RWPE2 (cell line): ENCODE measurements at regions not wholly inside any gene's neighbourhood (a gene's known extent, or its start where the extent isn't known, plus 50 kb on each side); places are given as distances from the start of the nearest gene placed in this dataset.

Experiments
- ATAC-seq: fragments of 200-7000 bp; cut with Tn5 transposase; 3 replicates; pipeline ENCODE4 v1.9.1; 2021; ENCODE audit warnings: low read depth
- DNase-seq: peaks from one replicate; pipeline ENCODE4 v3.0.0-alpha.2; 2020; ENCODE audit warnings: low spot score
- H3K27ac ChIP-seq: fragments of 450-650 bp; 2 replicates; pipeline ENCODE4 v1.5.1; 2017; ENCODE audit warnings: mild to moderate bottlenecking; ENCODE audit not compliant: poor library complexity, severe bottlenecking
- H3K27me3 ChIP-seq: fragments of 250-450 bp; sonication (Bioruptor Pico); 2 replicates; pipeline ENCODE4 v1.5.1; 2021; ENCODE audit warnings: mild to moderate bottlenecking, moderate library complexity; ENCODE audit not compliant: insufficient read depth, poor library complexity, severe bottlenecking
- H3K36me3 ChIP-seq: fragments of 250-450 bp; sonication (Bioruptor Pico); 2 replicates; pipeline ENCODE4 v1.5.1; 2020; ENCODE audit warnings: low read depth, mild to moderate bottlenecking, moderate library complexity
- H3K4me1 ChIP-seq: fragments of 250-450 bp; sonication (Bioruptor Pico); 2 replicates; pipeline ENCODE4 v1.5.1; 2021; ENCODE audit warnings: mild to moderate bottlenecking, moderate library complexity; ENCODE audit not compliant: insufficient read depth, poor library complexity, severe bottlenecking
- H3K4me3 ChIP-seq: fragments of 250-450 bp; sonication (Bioruptor Pico); 2 replicates; pipeline ENCODE4 v1.5.1; 2021; ENCODE audit warnings: mild to moderate bottlenecking, moderate library complexity; ENCODE audit not compliant: severe bottlenecking
- H3K9me3 ChIP-seq: fragments of 250-450 bp; sonication (Bioruptor Pico); 2 replicates; pipeline ENCODE4 v1.5.1; 2021; ENCODE audit warnings: mild to moderate bottlenecking, moderate library complexity; ENCODE audit not compliant: severe bottlenecking
- TF ChIP-seq, protein P1 (sequence below): fragments of 450-650 bp; IDR thresholded peaks from one replicate; pipeline ENCODE4 v1.5.1; 2017; ENCODE audit warnings: mild to moderate bottlenecking, moderate library complexity; ENCODE audit not compliant: poor library complexity, severe bottlenecking

DNA sequence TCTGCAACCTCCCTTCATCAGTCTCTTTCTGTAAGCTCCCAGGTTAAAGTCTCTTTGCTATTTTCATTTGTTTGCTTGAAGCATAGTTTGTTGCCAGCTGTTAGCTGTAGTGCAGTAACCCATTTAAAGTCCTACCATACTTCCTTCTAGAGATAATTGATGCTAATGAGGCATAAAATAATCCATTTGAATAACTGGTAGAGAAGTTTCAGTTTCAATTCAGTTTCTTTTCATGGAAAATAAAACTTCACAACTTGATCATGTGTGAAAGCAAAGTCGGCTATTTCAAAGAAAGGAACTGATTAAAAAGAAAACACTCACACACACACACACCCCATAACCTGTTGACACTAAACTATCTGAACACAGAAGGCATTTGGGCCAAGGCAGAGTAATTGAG lies 68.5 kb upstream of the TENT5A start:
- ATAC-seq: no peak
- TF ChIP-seq, protein P1, sequence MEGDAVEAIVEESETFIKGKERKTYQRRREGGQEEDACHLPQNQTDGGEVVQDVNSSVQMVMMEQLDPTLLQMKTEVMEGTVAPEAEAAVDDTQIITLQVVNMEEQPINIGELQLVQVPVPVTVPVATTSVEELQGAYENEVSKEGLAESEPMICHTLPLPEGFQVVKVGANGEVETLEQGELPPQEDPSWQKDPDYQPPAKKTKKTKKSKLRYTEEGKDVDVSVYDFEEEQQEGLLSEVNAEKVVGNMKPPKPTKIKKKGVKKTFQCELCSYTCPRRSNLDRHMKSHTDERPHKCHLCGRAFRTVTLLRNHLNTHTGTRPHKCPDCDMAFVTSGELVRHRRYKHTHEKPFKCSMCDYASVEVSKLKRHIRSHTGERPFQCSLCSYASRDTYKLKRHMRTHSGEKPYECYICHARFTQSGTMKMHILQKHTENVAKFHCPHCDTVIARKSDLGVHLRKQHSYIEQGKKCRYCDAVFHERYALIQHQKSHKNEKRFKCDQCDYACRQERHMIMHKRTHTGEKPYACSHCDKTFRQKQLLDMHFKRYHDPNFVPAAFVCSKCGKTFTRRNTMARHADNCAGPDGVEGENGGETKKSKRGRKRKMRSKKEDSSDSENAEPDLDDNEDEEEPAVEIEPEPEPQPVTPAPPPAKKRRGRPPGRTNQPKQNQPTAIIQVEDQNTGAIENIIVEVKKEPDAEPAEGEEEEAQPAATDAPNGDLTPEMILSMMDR: no peak
- DNase-seq: no peak
- no peaks in the 10 kb centered on the region for H3K4me1 ChIP-seq
- H3K27me3 ChIP-seq: no peaks in the 10 kb centered on the region
- no peaks in the 10 kb centered on the region for H3K36me3 ChIP-seq
- no peaks in the 10 kb centered on the region for H3K9me3 ChIP-seq
- H3K4me3 ChIP-seq: no peak overlapping the region
- no peak overlapping the region for H3K27ac ChIP-seq

DNA sequence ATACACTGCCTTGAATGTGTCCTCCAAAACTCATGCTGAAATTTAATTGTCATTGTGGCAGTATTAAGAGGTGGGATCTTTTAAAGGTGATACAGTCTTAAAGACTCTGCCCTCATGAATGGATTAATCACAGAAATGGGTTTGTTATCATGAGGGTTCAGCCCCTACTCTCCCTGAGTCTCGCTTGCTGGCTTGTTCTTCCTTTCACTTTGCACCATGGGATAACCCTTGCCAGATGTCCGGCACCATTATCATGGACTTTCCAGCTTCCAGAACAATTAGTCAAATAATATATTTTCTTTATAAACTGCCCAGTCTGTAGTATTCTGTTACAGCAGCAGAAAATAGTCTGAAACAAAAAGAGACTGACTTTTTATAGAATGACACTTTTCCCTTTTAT lies 67.9 kb upstream of the TENT5A start:
- TF ChIP-seq, protein P1: no peak
- Histone ChIP-seq H3K36me3 (no peaks in the 10 kb centered on the region), H3K9me3 (no peaks in the 10 kb centered on the region), H3K4me3 (no peak overlapping the region), H3K4me1 (no peaks in the 10 kb centered on the region), H3K27me3 (no peaks in the 10 kb centered on the region), H3K27ac (no peak overlapping the region)
- ATAC-seq (no peak), DNase-seq (no peak)

DNA sequence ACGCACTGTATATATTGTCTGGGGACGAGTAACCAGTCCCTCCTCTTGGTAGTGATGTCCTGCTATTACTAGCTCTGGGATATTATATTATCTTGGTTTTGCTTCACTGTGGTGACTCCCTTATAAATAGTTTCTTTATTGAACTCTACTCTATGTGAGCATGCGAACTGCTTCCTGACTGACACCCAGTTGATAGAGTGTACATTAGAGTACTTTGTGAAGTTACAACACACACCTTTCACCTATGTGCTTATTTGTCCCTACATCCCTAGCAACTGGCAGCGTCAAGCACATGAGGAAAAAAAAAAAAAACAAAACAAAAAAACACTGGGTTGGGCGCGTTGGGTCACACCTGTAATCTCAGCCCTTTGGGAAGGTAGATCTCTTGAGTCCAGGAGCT lies 67.3 kb upstream of the TENT5A start:
- Histone ChIP-seq H3K4me1 (no peaks in the 10 kb centered on the region), H3K36me3 (no peaks in the 10 kb centered on the region), H3K4me3 (no peak overlapping the region), H3K9me3 (no peaks in the 10 kb centered on the region), H3K27me3 (no peaks in the 10 kb centered on the region), H3K27ac (no peak overlapping the region)
- TF ChIP-seq, protein P1: no peak
- DNase-seq (no peak), ATAC-seq (no peak)

DNA sequence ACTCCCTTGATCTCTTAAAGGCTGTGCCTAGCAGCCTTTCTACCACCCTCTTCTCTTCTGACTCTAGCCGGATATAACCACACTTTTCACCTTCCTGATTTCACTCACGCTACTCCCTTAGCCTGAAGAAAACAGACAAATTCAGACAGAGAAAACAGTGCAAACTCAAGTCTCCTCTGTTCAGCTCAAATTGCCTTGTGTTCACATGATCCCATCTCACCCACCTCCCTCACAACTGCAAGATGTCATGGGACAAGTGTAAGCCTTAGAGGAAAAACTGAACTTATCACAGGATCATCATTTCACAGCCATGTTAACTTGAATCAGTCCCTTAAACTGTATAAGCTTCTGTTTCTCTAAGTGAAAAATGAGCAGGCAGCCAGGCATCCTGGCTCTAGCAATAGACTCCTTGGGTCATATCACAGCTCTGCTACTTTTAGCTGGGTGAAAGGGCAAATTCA lies 66.5 kb upstream of the TENT5A start:
- no peak for DNase-seq
- Histone ChIP-seq H3K4me3 (no peak overlapping the region), H3K9me3 (no peaks in the 10 kb centered on the region), H3K27me3 (no peaks in the 10 kb centered on the region), H3K36me3 (no peaks in the 10 kb centered on the region), H3K27ac (no peak overlapping the region), H3K4me1 (no peaks in the 10 kb centered on the region)
- no peak for ATAC-seq
- TF ChIP-seq, protein P1: no peak

DNA sequence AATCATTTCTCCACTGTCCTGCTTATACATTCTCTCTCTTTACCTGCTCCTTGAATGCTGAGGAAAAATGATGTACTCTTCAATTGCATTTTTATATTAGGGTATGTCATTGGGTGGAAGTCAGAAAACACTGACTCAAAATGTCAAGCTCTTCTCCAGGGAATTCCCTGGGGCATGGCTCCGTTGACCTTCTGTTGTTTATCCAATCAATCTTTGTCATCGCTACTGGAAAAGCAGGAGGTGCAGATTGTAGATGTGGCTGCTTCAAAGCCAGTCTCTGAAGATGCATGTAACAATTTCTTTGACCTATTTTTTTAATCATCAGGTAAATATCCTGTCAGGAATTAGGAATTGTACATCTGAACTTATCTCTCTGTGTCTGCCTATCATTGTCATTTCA lies 63.9 kb upstream of the TENT5A start:
- Histone ChIP-seq H3K36me3 (no peaks in the 10 kb centered on the region), H3K27me3 (no peaks in the 10 kb centered on the region), H3K4me3 (no peak overlapping the region), H3K4me1 (no peaks in the 10 kb centered on the region), H3K27ac (no peak overlapping the region), H3K9me3 (no peaks in the 10 kb centered on the region)
- DNase-seq (no peak), ATAC-seq (no peak)
- TF ChIP-seq, protein P1: no peak
